ENCODE measurements at regions not wholly inside any gene's neighbourhood (a gene's known extent, or its start where the extent isn't known, plus 50 kb on each side); places are given as distances from the start of the nearest gene placed in this dataset.

- TF ChIP-seq POLR2A (IDR thresholded peaks at IDR 0.05), result no peak
- no peak for TF ChIP-seq CTCF (IDR thresholded peaks at IDR 0.05)
Observed at GRCh38 chr6:94559829-94560537, 1017.4 kb upstream of the MANEA start.

Data from thyroid gland (tissue), 4 donors.